ENCODE measurements at regions not wholly inside any gene's neighbourhood (a gene's known extent, or its start where the extent isn't known, plus 50 kb on each side); places are given as distances from the start of the nearest gene placed in this dataset.

- DNase-seq (ENCODE audit: low spot score), result no peak
These were observed 375.2 kb upstream of the SMIM21 start for GRCh38 chr18:75802681-75803080.

- DNase-seq (ENCODE audit: low spot score), result no peak
These were observed 373.7 kb upstream of the SMIM21 start for GRCh38 chr18:75801178-75801577.

- no peak for DNase-seq (ENCODE audit: low spot score)
These were observed 372.8 kb upstream of the SMIM21 start for GRCh38 chr18:75800331-75800648.

- DNase-seq (ENCODE audit: low spot score), result no peak
These were observed 372.2 kb upstream of the SMIM21 start for GRCh38 chr18:75799449-75800330.

GRCh38 chr18:75797046-75797445 is 369.5 kb upstream of the SMIM21 start:
- no peak for DNase-seq (ENCODE audit: low spot score)

GRCh38 chr18:75790796-75791195 is 363.3 kb upstream of the SMIM21 start:
- no peak for DNase-seq (ENCODE audit: low spot score)

- DNase-seq (ENCODE audit: low spot score), result no peak
These were observed 362.6 kb upstream of the SMIM21 start for GRCh38 chr18:75790111-75790510.

- no peak for DNase-seq (ENCODE audit: low spot score)
These were observed 358.3 kb upstream of the SMIM21 start for GRCh38 chr18:75785834-75786233.

- DNase-seq (ENCODE audit: low spot score), result no peak
These were observed 357.7 kb upstream of the SMIM21 start for GRCh38 chr18:75785206-75785605.

GRCh38 chr18:75784390-75784789 is 356.9 kb upstream of the SMIM21 start:
- DNase-seq (ENCODE audit: low spot score), result no peak

- no peak for DNase-seq (ENCODE audit: low spot score)
These were observed 356.2 kb upstream of the SMIM21 start for GRCh38 chr18:75783566-75784281.

GRCh38 chr18:75782826-75783225 is 355.3 kb upstream of the SMIM21 start:
- DNase-seq (ENCODE audit: low spot score), result no peak

- DNase-seq (ENCODE audit: low spot score), result no peak
These were observed 354.7 kb upstream of the SMIM21 start for GRCh38 chr18:75782204-75782603.

- no peak for DNase-seq (ENCODE audit: low spot score)
These were observed 352.4 kb upstream of the SMIM21 start for GRCh38 chr18:75779910-75780309.

- no peak for DNase-seq (ENCODE audit: low spot score)
These were observed 351.9 kb upstream of the SMIM21 start for GRCh38 chr18:75779450-75779849.

- DNase-seq (ENCODE audit: low spot score), result no peak
These were observed 350.1 kb upstream of the SMIM21 start for GRCh38 chr18:75777630-75778029.

- no peak for DNase-seq (ENCODE audit: low spot score)
These were observed 347.6 kb upstream of the SMIM21 start for GRCh38 chr18:75775121-75775520.

GRCh38 chr18:75773618-75774017 is 346.1 kb upstream of the SMIM21 start:
- no peak for DNase-seq (ENCODE audit: low spot score)

- no peak for DNase-seq (ENCODE audit: low spot score)
These were observed 335.3 kb upstream of the SMIM21 start for GRCh38 chr18:75762758-75763157.

GRCh38 chr18:75760208-75760607 is 332.7 kb upstream of the SMIM21 start:
- DNase-seq (ENCODE audit: low spot score), result no peak

- DNase-seq (ENCODE audit: low spot score), result no peak
These were observed 330.4 kb upstream of the SMIM21 start for GRCh38 chr18:75757951-75758350.

- no peak for DNase-seq (ENCODE audit: low spot score)
These were observed 326.9 kb upstream of the SMIM21 start for GRCh38 chr18:75754433-75754832.

GRCh38 chr18:75753753-75754152 is 326.2 kb upstream of the SMIM21 start:
- DNase-seq (ENCODE audit: low spot score), result no peak

Measured in Ammon's horn (tissue), 1 donor.